HepG2 (cell line): ENCODE measurements at regions not wholly inside any gene's neighbourhood (a gene's known extent, or its start where the extent isn't known, plus 50 kb on each side); places are given as distances from the start of the nearest gene placed in this dataset.
A peak's percentile ranks its signal among the peaks of the same experiment; 100 is the strongest.

Experiments used
- ATAC-seq: fragments of 200-7000 bp; cut with Tn5 transposase; 3 replicates; pipeline ENCODE4 v1.9.1; 2020; ENCODE audit warnings: mild to moderate bottlenecking, moderate library complexity
- BruUV-seq: library from RNA; stranded (reverse); fragments of 400-500 nt; replicated peaks from 2 replicates; lab custom pipeline; 2021; lab: Mats Ljungman, UMichigan
- CTCF ChIA-PET: fragments of 300-600 bp; formaldehyde crosslinking; extraction: SDS; loops from one replicate; lab custom pipeline; 2021; ENCODE audit warnings: low total read pairs, inconsistent platforms, low intra/inter-chr PET ratio; lab: Yijun Ruan, JAX
- POLR2A ChIA-PET: fragments of 350-600 bp; sonication (Branson Sonifier 250); formaldehyde crosslinking; loops from one replicate; lab custom pipeline; 2020; ENCODE audit warnings: antibody characterized with exemption, inconsistent platforms; lab: Yijun Ruan, JAX
- DNase-seq: peaks from one replicate; pipeline ENCODE4 v3.0.0-alpha.2; 2015; ENCODE audit warnings: low spot score
- FAIRE-seq: peaks from 3 replicates; lab custom pipeline; 2011; peaks lifted over from hg19 to GRCh38; lab: Jason Lieb, UNC
- H2AFZ ChIP-seq: one replicate; pipeline ENCODE4 v1.6.1; 2011; ENCODE audit warnings: low read length, inconsistent platforms
- H3K27ac ChIP-seq: fragments of 300-600 bp; 3 replicates; pipeline ENCODE4 v1.8.0; 2011; ENCODE audit warnings: mixed run types, mild to moderate bottlenecking, mixed read lengths, low read length, inconsistent platforms; ENCODE audit not compliant: insufficient read depth; ENCODE audit errors: extremely low read length
- H3K27me3 ChIP-seq, 2 experiments: fragments of 200-600 bp in 1 of 2; 2 replicates in 1 of 2; 3 replicates in 1 of 2; pipeline versions ENCODE4 v1.6.0 to v1.8.0; 2011; ENCODE audit warnings: low read length in 2 of 2, mild to moderate bottlenecking in 2 of 2, moderate library complexity in 2 of 2, inconsistent platforms in 1 of 2; ENCODE audit not compliant: insufficient read depth in 2 of 2, control insufficient read depth in 1 of 2
- H3K36me3 ChIP-seq, 2 experiments: fragments of 200-600 bp in 1 of 2; replicated peaks in 1 of 2; 2 replicates in 1 of 2; 3 replicates in 1 of 2; pipeline versions ENCODE4 v1.5.1 to v1.8.0; 2011; ENCODE audit warnings: low read length in 2 of 2, inconsistent platforms in 1 of 2; ENCODE audit not compliant: insufficient read depth in 2 of 2, control insufficient read depth in 1 of 2
- H3K4me1 ChIP-seq: 2 replicates; pipeline ENCODE4 v1.5.1; 2012; ENCODE audit warnings: low read length, inconsistent platforms; ENCODE audit not compliant: insufficient read depth
- H3K4me2 ChIP-seq: 2 replicates; pipeline ENCODE4 v1.6.0; 2011; ENCODE audit warnings: low read depth, low read length, inconsistent platforms
- H3K4me3 ChIP-seq, 3 experiments: fragments of 200-600 bp in 1 of 3; sonication (generic), shearing (Covaris generic) in 1 of 3; replicated peaks in 1 of 3; 2 replicates each; pipeline ENCODE4 v1.5.1; 2011 to 2016; ENCODE audit warnings: low read length in 3 of 3, inconsistent platforms in 2 of 3, low read depth in 2 of 3, mild to moderate bottlenecking in 2 of 3, control low read depth in 1 of 3, mixed read lengths in 1 of 3; ENCODE audit not compliant: insufficient read depth in 1 of 3
- H3K79me2 ChIP-seq: one replicate; pipeline ENCODE4 v1.6.1; 2011; ENCODE audit warnings: low read length, inconsistent platforms; ENCODE audit not compliant: insufficient read depth
- H3K9ac ChIP-seq: 2 replicates; pipeline ENCODE4 v1.6.0; 2011; ENCODE audit warnings: mild to moderate bottlenecking, low read depth, low read length, inconsistent platforms; ENCODE audit not compliant: insufficient read depth
- H3K9me3 ChIP-seq: 2 replicates; pipeline ENCODE4 v1.5.1; 2012; ENCODE audit warnings: mild to moderate bottlenecking, low read length
- H4K20me1 ChIP-seq: 2 replicates; pipeline ENCODE4 v1.6.0; 2011; ENCODE audit warnings: inconsistent platforms, mild to moderate bottlenecking, low read length, moderate library complexity; ENCODE audit not compliant: insufficient read depth
- NCOR1 ChIP-seq: fragments of 200-600 bp; sonication (generic); IDR thresholded peaks from 2 replicates; pipeline ENCODE4 v1.7.0; 2017; ENCODE audit warnings: antibody characterized with exemption, low read length, borderline replicate concordance
- SMC3 ChIP-seq: IDR thresholded peaks from 2 replicates; pipeline ENCODE4 v1.6.1; 2011; ENCODE audit warnings: low read length, improper control_type of control experiment
- STAG1 ChIP-seq: sonication (generic); formaldehyde crosslinking; IDR thresholded peaks from 2 replicates; pipeline ENCODE4 v1.4.0; 2020; ENCODE audit warnings: missing genetic modification reagents
- ZHX2 ChIP-seq, 2 experiments: sonication (generic) in 1 of 2; formaldehyde crosslinking in 1 of 2; IDR thresholded peaks; 2 replicates each; pipeline versions ENCODE4 v1.6.1 to v1.9.0; 2014 to 2022; ENCODE audit warnings: antibody characterized with exemption in 1 of 2, borderline replicate concordance in 1 of 2, inconsistent platforms in 1 of 2, low read depth in 1 of 2, missing genetic modification reagents in 1 of 2
- WGBS: methylation state at CpG from one replicate; pipeline ENCODE4 v1.1.6; 2017; ENCODE audit warnings: low lambda C conversion rate; 5-methylcytosine and 5-hydroxymethylcytosine counted together
- in situ Hi-C: cut with HindIII; loops from 2 replicates; pipeline ENCODE4 v1.10.0; 2017; ENCODE audit warnings: low pct_unique_long_range_greater_than_20kb; ENCODE audit not compliant: extremely low pct_ligation_motif_present
- intact Hi-C: fragments of 100-400 bp; cut with micrococcal nuclease; formaldehyde crosslinking; loops from one replicate; pipeline ENCODE4 v1.10.0; 2022; ENCODE audit not compliant: unreplicated experiment
- TF ChIP-seq, protein P1 (sequence below): sonication (generic); formaldehyde crosslinking; IDR thresholded peaks from 2 replicates; pipeline ENCODE4 v1.5.0; 2020; ENCODE audit warnings: mild to moderate bottlenecking, missing genetic modification reagents, moderate library complexity

DNA sequence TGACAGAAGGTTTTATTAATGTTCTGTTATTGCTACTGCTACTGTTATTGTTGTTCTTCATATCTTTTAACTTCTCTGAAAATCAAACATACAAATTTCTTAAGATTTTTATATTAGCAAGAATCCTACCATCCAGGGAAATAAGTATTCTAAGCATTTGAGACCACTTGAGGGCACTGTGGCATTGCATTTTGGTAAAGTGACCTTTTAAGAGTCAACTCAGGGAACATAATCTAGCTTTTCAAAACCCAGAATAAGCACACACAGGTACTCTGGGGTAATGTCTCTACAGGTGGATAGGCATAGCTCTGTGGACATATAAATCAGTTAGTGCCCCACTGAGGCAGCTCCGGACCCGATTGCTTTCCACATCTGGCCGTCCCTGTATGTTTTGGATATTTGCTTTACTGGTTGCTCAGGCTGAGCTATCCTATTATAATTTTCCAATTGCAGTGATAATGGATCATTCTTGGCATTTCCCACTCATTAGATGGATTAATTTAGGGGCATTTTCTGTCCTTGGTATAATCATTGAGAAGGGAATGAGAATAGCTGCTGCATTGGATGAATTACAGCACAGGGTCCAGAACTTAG, 1425.1 kb upstream of the CDH8 start:
- ATAC-seq, result peak; percentile 43; the same call in 2 of the 3 replicates

More for the DNA sequence above, 1425.1 kb upstream of the CDH8 start:
- Histone ChIP-seq H3K4me1 (no peaks in the 10 kb centered on the region), H3K4me2 (no peak overlapping the region), H3K4me3 (no peak overlapping the region), H3K9ac (no peak overlapping the region), H2AFZ (no peak overlapping the region), H3K36me3 (no peaks in the 10 kb centered on the region), H3K79me2 (no peaks in the 10 kb centered on the region), H3K27me3 (no peaks in the 10 kb centered on the region), H3K9me3 (0 out of 2 replicates have a peak, but pooled peaks cover 6% of the 10 kb centered on the region), H4K20me1 (no peaks in the 10 kb centered on the region), H3K27ac (no peak overlapping the region)
- POLR2A ChIA-PET, result no interaction called here
- CTCF ChIA-PET, result interaction anchor here (0.9 to 1.3 kb wide), 2 partner anchors 591 to 1656 kb away, joined by 5 to 6 read pairs; no protein-coding TSS in a partner anchor
- DNase-seq, result peak; percentile 25
- FAIRE-seq, result no peak
- BruUV-seq, result no TSS peak
- no peak for TF ChIP-seq ZHX2 (IDR thresholded peaks at IDR 0.05; ENCODE audit: low read depth)
- no peak for TF ChIP-seq ZHX2 (CRISPR knock-in tag; IDR thresholded peaks at IDR 0.05; ENCODE audit: borderline replicate concordance)
- TF ChIP-seq NCOR1, result no peak
- TF ChIP-seq, protein P1, sequence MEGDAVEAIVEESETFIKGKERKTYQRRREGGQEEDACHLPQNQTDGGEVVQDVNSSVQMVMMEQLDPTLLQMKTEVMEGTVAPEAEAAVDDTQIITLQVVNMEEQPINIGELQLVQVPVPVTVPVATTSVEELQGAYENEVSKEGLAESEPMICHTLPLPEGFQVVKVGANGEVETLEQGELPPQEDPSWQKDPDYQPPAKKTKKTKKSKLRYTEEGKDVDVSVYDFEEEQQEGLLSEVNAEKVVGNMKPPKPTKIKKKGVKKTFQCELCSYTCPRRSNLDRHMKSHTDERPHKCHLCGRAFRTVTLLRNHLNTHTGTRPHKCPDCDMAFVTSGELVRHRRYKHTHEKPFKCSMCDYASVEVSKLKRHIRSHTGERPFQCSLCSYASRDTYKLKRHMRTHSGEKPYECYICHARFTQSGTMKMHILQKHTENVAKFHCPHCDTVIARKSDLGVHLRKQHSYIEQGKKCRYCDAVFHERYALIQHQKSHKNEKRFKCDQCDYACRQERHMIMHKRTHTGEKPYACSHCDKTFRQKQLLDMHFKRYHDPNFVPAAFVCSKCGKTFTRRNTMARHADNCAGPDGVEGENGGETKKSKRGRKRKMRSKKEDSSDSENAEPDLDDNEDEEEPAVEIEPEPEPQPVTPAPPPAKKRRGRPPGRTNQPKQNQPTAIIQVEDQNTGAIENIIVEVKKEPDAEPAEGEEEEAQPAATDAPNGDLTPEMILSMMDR (CRISPR knock-in tag), result peak; percentile 55
- peak; percentile 81 for TF ChIP-seq STAG1 (CRISPR knock-in tag)
- peak; percentile 36 for TF ChIP-seq SMC3
- intact Hi-C loops (loop anchor here (2.0 kb wide), 1 partner anchor 1657 kb away; no protein-coding TSS in a partner anchor), in situ Hi-C loops (loop anchor here (25.0 kb wide), 1 partner anchor 1651 kb away; the partner anchor contains the start of gene CDH11)
- WGBS, result 3% methylated on average over 3 of the region's 3 CpGs
